ENCODE measurements at regions not wholly inside any gene's neighbourhood (a gene's known extent, or its start where the extent isn't known, plus 50 kb on each side); places are given as distances from the start of the nearest gene placed in this dataset.

GRCh38 chr1:241443561-241443960 lies 76.0 kb downstream of the FH start:
- H3K27me3 ChIP-seq (replicated peaks in 1 of 2; ENCODE audit: control insufficient read depth in 2 of 2, insufficient read depth in 2 of 2, low read length in 1 of 2), result 0 out of 4 replicates have a peak, but pooled peaks cover 0 to 2% of the 10 kb centered on the region in 2 experiments
- ChIA-PET RAD21 (ENCODE audit: unreplicated experiment) (no interaction called here), CTCF (no interaction called here), POLR2A (no interaction called here), SMC1A (ENCODE audit: uncharacterized antibody, unreplicated experiment) (no interaction called here)
- no peaks in the 10 kb centered on the region for H3K4me1 ChIP-seq (ENCODE audit: control insufficient read depth, insufficient read depth, low read length)
- H3K9ac ChIP-seq (ENCODE audit: control insufficient read depth, insufficient read depth, low read length), result no peak overlapping the region
- no peak overlapping the region for H3K4me3 ChIP-seq
- H3K4me2 ChIP-seq (ENCODE audit: control insufficient read depth, insufficient read depth), result no peak overlapping the region
- intact Hi-C loops (cut with micrococcal nuclease; ENCODE audit: unreplicated experiment) (no loop called here), in situ Hi-C loops (cut with MboI) (no loop called here)
- H3K79me2 ChIP-seq (ENCODE audit: control insufficient read depth, insufficient read depth, low read length), result no peaks in the 10 kb centered on the region
- FAIRE-seq (no peak), DNase-seq (ENCODE audit: low read depth, low spot score) (no peak), ATAC-seq (no peak)
- no peaks in the 10 kb centered on the region for H3K9me3 ChIP-seq (replicated peaks; ENCODE audit: control insufficient read depth, insufficient read depth, low read length)
- H3K36me3 ChIP-seq (ENCODE audit: control insufficient read depth in 2 of 2, insufficient read depth in 2 of 2, low read length in 1 of 2), result no peaks in the 10 kb centered on the region
- no TSS peak for BruUV-seq (replicated peaks)
- no peak overlapping the region for H2AFZ ChIP-seq (ENCODE audit: control insufficient read depth, low read depth, low read length)
- WGBS (ENCODE audit: insufficient coverage, insufficient replicate concordance, low lambda C conversion rate, missing lambda C conversion rate), result 44% methylated on average over 2 of the region's 2 CpGs
- no peak overlapping the region for H3K27ac ChIP-seq (ENCODE audit: control insufficient read depth, insufficient read depth)
- no peaks in the 10 kb centered on the region for H4K20me1 ChIP-seq (ENCODE audit: control insufficient read depth, insufficient read depth)
- TF ChIP-seq SREBF1 (IDR thresholded peaks at IDR 0.05; ENCODE audit: low read length), result no peak
- TF ChIP-seq, protein P1, sequence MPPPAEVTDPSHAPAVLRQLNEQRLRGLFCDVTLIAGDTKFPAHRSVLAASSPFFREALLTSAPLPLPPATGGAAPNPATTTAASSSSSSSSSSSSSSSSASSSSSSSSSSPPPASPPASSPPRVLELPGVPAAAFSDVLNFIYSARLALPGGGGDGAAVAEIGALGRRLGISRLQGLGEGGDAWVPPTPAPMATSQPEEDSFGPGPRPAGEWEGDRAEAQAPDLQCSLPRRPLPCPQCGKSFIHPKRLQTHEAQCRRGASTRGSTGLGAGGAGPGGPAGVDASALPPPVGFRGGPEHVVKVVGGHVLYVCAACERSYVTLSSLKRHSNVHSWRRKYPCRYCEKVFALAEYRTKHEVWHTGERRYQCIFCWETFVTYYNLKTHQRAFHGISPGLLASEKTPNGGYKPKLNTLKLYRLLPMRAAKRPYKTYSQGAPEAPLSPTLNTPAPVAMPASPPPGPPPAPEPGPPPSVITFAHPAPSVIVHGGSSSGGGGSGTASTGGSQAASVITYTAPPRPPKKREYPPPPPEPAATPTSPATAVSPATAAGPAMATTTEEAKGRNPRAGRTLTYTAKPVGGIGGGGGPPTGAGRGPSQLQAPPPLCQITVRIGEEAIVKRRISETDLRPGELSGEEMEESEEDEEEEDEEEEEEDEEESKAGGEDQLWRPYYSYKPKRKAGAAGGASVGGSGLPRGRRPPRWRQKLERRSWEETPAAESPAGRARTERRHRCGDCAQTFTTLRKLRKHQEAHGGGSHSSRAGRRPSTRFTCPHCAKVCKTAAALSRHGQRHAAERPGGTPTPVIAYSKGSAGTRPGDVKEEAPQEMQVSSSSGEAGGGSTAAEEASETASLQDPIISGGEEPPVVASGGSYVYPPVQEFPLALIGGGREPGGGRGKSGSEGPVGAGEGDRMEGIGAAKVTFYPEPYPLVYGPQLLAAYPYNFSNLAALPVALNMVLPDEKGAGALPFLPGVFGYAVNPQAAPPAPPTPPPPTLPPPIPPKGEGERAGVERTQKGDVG (CRISPR knock-in tag; IDR thresholded peaks at IDR 0.05), result no peak
- no peak for TF ChIP-seq BCL3 (IDR thresholded peaks at IDR 0.05; ENCODE audit: borderline replicate concordance, insufficient read depth, low read depth, low read length, poor library complexity, severe bottlenecking)
- no peak for TF ChIP-seq KAT2A (conservative IDR thresholded peaks at IDR 0.05; ENCODE audit: control insufficient read depth, low read depth, low read length)
- TF ChIP-seq, protein P2, sequence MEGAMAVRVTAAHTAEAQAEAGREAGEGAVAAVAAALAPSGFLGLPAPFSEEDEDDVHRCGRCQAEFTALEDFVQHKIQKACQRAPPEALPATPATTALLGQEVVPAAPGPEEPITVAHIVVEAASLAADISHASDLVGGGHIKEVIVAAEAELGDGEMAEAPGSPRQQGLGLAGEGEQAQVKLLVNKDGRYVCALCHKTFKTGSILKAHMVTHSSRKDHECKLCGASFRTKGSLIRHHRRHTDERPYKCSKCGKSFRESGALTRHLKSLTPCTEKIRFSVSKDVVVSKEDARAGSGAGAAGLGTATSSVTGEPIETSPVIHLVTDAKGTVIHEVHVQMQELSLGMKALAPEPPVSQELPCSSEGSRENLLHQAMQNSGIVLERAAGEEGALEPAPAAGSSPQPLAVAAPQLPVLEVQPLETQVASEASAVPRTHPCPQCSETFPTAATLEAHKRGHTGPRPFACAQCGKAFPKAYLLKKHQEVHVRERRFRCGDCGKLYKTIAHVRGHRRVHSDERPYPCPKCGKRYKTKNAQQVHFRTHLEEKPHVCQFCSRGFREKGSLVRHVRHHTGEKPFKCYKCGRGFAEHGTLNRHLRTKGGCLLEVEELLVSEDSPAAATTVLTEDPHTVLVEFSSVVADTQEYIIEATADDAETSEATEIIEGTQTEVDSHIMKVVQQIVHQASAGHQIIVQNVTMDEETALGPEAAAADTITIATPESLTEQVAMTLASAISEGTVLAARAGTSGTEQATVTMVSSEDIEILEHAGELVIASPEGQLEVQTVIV (IDR thresholded peaks at IDR 0.05; ENCODE audit: borderline replicate concordance, partially characterized antibody), result no peak
- no peak for TF ChIP-seq MTA2 (IDR thresholded peaks at IDR 0.05; ENCODE audit: low read depth)
- TF ChIP-seq SKIL (IDR thresholded peaks at IDR 0.05; ENCODE audit: low read depth, poor library complexity, severe bottlenecking), result no peak
- no peak for TF ChIP-seq IKZF2 (IDR thresholded peaks at IDR 0.05)
- no peak for TF ChIP-seq EED (IDR thresholded peaks at IDR 0.05; ENCODE audit: low read depth)
- no peak for TF ChIP-seq ZSCAN29 (IDR thresholded peaks at IDR 0.05)
- no peak for TF ChIP-seq JUNB (IDR thresholded peaks at IDR 0.05)
- no peak for TF ChIP-seq ZZZ3 (IDR thresholded peaks at IDR 0.05; ENCODE audit: control insufficient read depth, insufficient read length, low read depth)

All from GM12878 (cell line).